ENCODE measurements at regions not wholly inside any gene's neighbourhood (a gene's known extent, or its start where the extent isn't known, plus 50 kb on each side); places are given as distances from the start of the nearest gene placed in this dataset.

DNA sequence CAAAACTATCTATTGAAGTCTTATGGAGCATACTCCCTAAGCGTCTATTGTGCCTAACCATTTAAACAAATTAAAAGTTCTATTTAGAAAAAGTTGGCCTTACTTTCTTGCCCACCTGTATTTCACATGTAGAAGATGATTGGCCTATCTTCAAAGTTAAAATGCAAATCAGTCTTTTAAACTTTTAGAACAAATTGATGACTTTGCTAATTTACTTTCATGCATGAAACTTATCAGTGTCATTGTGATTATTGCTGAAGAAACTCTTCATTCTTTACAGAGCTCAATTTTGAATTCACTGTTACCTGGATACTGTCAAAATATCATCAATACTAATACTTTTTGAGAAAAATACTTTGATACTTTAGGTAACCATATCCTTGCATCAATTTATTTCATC is 216.1 kb downstream of the COX7C start:
- TF ChIP-seq, protein P1, sequence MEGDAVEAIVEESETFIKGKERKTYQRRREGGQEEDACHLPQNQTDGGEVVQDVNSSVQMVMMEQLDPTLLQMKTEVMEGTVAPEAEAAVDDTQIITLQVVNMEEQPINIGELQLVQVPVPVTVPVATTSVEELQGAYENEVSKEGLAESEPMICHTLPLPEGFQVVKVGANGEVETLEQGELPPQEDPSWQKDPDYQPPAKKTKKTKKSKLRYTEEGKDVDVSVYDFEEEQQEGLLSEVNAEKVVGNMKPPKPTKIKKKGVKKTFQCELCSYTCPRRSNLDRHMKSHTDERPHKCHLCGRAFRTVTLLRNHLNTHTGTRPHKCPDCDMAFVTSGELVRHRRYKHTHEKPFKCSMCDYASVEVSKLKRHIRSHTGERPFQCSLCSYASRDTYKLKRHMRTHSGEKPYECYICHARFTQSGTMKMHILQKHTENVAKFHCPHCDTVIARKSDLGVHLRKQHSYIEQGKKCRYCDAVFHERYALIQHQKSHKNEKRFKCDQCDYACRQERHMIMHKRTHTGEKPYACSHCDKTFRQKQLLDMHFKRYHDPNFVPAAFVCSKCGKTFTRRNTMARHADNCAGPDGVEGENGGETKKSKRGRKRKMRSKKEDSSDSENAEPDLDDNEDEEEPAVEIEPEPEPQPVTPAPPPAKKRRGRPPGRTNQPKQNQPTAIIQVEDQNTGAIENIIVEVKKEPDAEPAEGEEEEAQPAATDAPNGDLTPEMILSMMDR (conservative IDR thresholded peaks at IDR 0.05) = no peak
- TF ChIP-seq ZFX (IDR thresholded peaks at IDR 0.05) = no peak
